GM19043 (cell line): ENCODE measurements at regions not wholly inside any gene's neighbourhood (a gene's known extent, or its start where the extent isn't known, plus 50 kb on each side); places are given as distances from the start of the nearest gene placed in this dataset.

Source experiments
- ATAC-seq: cut with Tn5 transposase; IDR thresholded peaks from one replicate; pipeline ENCODE4 v1.9.1; 2021; ENCODE audit warnings: low read depth; ENCODE audit not compliant: unreplicated experiment

- no peak for ATAC-seq
Measured at GRCh38 chr1:55712148-55712547, 497.0 kb upstream of the USP24 start.

DNA sequence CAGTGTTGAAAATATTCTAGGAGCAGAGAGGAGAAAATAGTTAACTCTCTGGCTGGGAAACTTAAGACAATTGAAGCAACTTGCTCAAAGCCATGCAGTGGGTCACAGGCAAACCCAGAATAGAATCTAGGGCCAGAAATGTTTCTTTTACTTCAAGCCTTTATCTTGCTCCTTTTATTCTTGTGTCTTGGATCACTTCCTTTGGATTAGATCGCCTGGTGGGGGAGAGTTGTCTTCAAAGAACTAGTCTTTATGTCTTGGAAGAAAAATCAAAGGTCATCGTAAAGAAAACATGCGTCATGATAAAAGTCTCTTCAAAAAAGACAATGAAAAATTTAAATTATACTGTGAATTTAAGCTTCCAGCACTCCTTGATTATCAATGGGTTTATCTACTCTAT, 493.6 kb upstream of the USP24 start:
- ATAC-seq, result no peak

GRCh38 chr1:55707846-55708245, 492.7 kb upstream of the USP24 start:
- no peak for ATAC-seq

DNA sequence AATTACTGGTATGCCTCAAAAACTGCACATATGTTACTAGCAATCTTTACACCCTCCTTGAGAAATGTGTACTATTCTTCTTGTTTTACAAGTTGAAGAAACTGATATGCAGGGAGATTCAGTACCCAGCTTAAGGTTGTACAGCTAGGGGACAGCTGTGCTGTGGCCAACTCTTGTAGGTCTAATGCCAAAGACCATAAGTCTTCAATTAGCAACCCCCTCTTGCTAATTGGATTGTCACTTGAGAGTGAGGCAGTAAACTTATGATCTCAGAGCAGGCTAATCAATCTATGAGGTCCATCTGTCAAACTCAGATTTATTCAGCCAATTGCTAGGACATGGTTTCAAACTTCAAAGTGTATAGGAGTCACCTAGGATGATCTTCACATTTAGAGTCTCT, 492.0 kb upstream of the USP24 start:
- no peak for ATAC-seq

DNA sequence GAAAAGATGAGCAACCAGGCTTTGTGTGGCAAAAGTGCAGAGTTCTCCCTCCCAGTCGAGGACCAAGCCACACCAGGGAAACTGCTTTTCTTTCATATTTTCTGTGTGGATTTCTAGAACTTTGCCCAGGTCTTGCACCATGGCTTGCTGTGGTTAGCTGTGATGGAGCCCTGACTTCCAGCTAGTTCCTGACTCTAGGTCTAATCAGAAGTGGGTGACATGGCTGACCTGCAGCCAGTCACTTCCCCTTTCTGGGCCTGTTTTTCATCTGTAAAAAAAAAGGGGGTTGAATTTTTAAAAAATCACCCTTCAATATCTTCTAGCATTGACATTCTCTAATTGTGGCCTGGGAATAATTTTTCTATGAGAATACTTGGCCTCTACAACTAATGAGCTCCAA, 491.2 kb upstream of the USP24 start:
- no peak for ATAC-seq

GRCh38 chr1:55703726-55704363, 488.7 kb upstream of the USP24 start:
- ATAC-seq, result no peak

GRCh38 chr1:55702064-55702463, 486.9 kb upstream of the USP24 start:
- ATAC-seq, result peak; percentile 66

- ATAC-seq, result no peak
Measured at GRCh38 chr1:55700359-55701130, 485.4 kb upstream of the USP24 start.

GRCh38 chr1:55699228-55699627, 484.1 kb upstream of the USP24 start:
- no peak for ATAC-seq

DNA sequence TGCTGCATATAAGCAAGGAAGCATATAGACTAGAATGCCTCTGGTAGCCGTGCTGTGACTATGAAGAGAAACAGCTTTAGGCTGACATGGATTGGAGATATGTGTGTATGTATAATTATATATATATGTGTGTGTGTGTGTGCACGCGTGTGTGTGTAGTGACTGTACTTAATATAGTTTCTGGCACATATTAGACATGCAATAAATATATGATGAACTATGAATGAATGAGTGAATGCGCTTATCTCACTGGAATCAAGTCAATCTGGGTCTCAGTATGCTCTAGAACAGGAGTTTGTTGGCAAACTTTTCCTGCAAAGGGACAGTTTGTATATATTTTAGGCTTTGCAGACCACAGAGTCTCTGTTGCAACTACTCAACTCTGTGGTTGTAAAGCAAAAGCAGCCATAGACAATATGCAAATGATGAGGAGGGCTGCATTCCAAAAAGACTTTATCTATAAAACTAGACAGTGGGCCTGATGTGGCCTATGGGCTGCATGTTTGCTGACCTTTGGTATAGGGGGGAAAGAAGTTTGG, 482.9 kb upstream of the USP24 start:
- no peak for ATAC-seq

DNA sequence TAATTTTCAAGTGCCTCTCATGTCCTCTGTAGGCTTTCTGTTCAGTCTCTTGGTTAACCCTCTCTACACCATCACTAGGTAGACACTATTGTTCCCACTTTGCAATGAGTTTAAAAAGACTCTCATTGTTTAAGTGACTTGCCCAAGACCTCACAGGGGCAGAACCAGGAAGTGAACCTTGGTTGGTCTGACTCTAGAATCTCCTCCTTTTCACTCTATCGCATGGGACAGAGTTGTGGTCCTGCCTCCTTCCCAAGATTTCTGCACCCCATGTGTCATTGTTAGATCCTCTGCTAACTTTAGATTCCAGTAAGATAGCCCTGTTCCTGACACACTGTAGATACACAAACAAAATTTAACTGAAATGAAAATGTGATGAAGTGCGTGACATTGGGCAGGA, 481.7 kb upstream of the USP24 start:
- no peak for ATAC-seq

GRCh38 chr1:55696181-55696754, 481.1 kb upstream of the USP24 start:
- no peak for ATAC-seq

- ATAC-seq, result no peak
Measured at GRCh38 chr1:55695552-55695951, 480.4 kb upstream of the USP24 start.

GRCh38 chr1:55695151-55695550, 480.0 kb upstream of the USP24 start:
- no peak for ATAC-seq

DNA sequence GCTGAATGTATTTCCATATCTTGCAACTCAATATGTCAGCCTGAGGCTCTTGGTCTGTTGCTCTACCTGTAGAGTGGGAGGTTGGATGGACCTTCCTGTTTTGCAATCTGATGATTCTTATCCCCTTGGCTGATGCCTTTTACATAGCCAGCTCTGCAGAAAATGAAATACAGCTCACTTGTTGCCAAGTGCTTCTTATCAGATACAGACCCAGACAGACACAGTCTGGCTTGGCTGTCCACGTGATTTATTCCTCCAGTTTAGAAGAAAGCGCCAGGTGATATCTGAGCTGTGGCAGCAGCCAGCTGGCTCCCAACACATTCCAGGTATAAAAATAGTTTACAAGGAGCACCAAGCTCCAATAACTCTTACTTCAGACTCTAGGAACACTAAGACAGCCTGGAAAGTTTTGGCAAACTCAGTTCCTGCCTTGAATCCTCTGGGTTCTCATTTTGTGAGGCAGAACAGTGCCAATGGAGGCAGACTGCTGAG, 479.2 kb upstream of the USP24 start:
- no peak for ATAC-seq

GRCh38 chr1:55692726-55693125, 477.6 kb upstream of the USP24 start:
- ATAC-seq, result no peak

- no peak for ATAC-seq
Measured at GRCh38 chr1:55690366-55690765, 475.2 kb upstream of the USP24 start.

DNA sequence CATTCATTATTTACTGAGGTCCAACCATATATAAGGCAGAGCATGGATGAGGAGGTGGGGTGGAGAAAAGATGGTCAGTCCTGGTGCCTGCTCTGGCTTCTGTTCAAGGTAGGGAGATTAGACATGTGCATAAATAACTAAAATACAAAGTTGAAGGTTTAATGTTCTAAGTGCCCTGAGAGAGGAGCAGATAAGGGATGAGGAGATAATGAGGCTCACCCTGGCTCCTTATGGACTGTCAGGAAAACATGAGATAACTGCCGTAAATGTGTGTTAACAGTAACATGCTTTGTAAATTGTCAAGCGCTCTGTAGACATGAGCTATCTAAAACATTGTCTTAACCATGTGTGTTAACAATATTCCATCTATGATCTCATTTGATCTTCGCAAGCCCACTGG, 474.6 kb upstream of the USP24 start:
- ATAC-seq, result no peak

- ATAC-seq, result no peak
Measured at GRCh38 chr1:55685560-55685959, 470.4 kb upstream of the USP24 start.

GRCh38 chr1:55684131-55684650, 469.0 kb upstream of the USP24 start:
- no peak for ATAC-seq

- no peak for ATAC-seq
Measured at GRCh38 chr1:55682198-55682597, 467.0 kb upstream of the USP24 start.
